CD4-positive, alpha-beta T cell treated with Interleukin-17A for 1 hour (primary cell): ENCODE measurements at regions not wholly inside any gene's neighbourhood (a gene's known extent, or its start where the extent isn't known, plus 50 kb on each side); places are given as distances from the start of the nearest gene placed in this dataset.
"Not testable (repeated sequence)": the region's sequence is repeated elsewhere in the genome, so short reads cannot be mapped to it uniquely, and the experiment has no call there.

Source experiments
- DNase-seq: peaks from one replicate; pipeline ENCODE4 v3.0.0-alpha.2; 2020

GRCh38 chr4:103982454-103982853 lies 262.7 kb upstream of the TACR3 start:
- DNase-seq = no peak

DNA sequence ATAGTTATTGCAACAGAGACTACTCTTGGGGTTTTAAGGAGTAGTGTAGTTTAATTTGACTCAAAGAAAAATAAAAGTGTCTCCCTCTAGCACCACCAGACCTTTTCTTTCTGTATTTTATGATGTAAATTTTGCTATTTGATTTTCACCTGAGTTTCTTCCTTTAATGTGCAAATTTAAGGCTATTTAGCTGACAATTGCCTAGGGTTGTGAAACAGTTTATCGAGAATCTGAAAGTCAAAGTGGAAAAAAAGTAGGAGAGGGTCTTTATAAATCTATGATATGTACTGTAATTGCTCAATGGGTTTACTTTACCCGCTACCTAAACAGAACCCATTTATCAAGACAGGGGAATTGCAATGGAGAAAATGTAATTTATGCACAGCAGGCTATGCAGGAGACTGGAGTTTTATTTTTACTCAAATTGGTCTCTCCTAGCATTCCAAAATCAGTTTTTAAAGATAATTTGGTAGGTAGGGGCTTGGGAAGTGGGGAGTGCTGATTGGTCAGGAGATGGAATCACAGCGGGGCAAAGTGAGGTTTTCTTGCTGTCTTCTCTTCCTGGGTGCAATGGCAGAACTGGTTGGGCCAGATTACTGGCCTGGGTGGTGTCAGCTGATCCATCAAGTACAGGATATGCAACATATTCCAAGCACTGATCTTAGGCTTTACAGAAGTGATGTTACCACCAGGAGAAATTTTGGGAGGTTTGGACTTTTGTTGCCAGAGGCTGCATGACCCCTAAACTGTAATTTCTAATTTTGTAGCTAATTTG lies 228.6 kb upstream of the TACR3 start:
- no peak for DNase-seq

DNA sequence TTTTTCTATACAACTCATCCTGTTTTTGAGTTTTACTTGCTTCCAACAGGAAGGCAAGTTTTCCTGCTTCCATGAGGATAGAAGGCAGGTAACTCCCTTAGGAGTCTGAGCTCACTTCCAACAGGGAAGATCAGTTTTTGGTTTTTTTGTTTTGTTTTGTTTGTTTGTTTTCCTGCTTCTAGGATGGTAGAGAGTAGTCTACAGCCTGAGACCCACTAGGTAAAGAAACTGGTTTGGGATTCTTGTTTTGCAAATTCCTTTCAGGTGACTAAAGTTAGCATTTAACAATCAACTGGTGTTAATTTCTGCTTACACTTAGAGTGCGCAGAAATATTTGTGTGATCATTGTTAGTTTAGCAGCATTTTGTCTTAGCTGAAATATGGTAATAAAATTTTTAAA lies 227.8 kb upstream of the TACR3 start:
- DNase-seq = no peak

DNA sequence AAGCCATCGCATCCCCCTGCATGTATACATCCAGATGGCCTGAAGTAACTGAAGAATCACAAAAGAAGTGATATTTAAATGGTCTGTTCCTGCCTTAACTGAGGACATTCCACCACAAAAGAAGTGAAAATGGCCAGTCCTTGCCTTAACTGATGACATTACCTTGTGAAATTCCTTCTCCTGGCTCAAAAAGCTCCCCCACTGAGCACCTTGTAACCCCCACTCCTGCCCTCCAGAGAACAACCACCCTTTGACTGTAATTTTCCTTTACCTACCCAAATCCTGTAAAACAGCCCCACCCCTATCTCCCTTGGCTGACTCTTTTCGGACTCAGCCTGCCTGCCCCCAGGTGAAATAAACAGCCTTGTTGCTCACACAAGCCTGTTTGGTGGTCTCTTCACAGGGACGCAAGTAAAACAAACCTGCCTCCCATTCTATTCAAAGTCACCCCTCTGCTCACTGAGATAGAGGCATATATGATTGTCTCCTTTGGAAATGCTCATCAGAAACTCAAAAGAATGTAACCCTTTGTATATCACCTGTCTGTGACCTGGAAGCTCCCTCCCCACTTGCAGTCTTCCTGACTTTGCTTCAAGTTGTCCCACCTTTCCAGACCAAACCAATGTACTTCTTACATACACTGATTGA lies 227.0 kb upstream of the TACR3 start:
- not testable (repeated sequence) for DNase-seq

- no peak for DNase-seq
These were observed 218.7 kb upstream of the TACR3 start for GRCh38 chr4:103938488-103938887.

- DNase-seq = no peak
These were observed 216.9 kb upstream of the TACR3 start for GRCh38 chr4:103936653-103937145.

- DNase-seq = peak; percentile 40
These were observed 214.5 kb upstream of the TACR3 start for GRCh38 chr4:103934178-103934789.

DNA sequence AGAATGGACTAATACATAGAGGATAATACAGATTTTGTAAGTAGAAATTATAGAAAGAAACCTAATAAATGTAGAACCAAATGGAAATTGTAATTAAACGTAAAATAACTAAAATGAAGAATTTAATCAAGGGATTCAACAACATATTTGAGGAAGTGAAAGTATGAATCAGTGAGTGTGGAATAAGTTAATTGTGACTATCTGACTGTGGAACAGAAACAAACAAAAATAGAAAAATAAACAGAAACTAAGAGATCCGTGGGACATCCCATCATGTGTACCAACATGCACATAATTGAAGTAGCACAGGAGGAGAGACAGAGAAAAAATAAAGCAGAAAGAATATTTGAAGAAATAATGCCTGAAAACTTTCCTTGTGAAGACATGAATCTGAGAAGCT lies 208.6 kb upstream of the TACR3 start:
- no peak for DNase-seq

DNA sequence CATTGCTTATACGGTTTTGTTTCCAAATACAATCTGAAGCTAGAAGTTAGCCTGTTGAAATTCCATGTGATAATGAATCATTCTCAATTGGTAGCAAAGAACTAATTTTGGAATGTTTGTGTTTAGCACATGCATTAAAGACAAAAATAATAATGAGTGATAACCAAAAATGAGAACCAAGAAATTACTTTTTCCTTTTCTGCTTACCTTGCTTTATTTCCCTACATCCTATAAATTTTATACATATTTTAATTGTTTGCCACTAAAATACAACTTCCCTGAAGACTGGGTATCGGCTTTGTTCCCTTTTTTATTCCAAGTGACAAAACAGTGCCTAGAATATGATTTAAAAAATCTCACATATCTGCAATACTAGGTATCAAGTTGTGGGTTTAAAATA lies 203.8 kb upstream of the TACR3 start:
- no peak for DNase-seq

- DNase-seq = no peak
These were observed 198.4 kb upstream of the TACR3 start for GRCh38 chr4:103918214-103918613.

DNA sequence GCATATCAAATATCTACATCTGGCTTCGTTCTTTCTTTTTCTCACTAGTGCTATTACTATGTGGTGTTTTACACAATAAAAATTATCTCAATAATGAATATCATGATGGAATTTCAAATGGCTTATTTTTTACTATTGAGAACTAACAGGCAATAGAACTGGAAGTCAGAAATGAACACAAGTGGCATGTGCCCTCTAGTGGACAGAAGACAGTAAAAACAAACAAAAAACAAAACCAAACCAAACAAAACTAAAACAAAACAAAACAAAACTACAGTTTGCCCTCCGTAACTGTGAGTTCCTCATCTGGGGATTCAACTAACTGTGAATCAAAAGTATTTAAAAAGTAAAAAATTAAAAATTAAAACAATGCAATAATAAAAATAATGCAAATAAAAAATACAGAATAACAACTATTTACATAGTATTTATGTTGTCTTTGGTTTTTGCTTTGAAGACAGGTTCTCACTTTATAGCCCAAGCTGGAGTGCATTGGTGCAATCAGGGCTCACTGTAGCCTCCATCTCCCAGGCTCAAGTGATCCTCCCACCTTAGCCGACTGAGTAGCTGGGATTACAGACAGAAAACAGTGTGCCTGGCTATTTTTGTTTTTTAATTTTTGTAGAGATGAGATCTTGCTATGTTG lies 195.6 kb upstream of the TACR3 start:
- DNase-seq = no peak

GRCh38 chr4:103907414-103907813 lies 187.6 kb upstream of the TACR3 start:
- no peak for DNase-seq

- DNase-seq = no peak
These were observed 184.3 kb upstream of the TACR3 start for GRCh38 chr4:103904123-103904522.

DNA sequence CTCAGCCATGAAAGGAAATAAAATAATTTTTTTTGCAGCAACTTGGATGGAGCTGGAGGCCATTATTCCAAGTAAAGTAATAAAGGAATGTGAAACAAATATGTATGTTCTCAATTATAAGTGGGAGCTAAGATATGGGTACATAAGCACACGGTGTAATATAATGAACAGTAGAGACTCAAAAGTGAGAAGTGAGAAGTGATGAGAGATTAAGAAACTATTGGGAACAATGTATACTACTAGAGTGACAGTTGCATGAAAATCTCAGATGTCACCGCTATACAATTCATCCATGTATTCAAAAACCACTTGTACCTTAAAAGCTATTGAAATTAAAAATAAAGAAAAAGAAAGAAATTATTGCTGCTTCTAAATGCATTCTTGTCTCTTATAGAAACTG lies 182.9 kb upstream of the TACR3 start:
- DNase-seq = no peak

DNA sequence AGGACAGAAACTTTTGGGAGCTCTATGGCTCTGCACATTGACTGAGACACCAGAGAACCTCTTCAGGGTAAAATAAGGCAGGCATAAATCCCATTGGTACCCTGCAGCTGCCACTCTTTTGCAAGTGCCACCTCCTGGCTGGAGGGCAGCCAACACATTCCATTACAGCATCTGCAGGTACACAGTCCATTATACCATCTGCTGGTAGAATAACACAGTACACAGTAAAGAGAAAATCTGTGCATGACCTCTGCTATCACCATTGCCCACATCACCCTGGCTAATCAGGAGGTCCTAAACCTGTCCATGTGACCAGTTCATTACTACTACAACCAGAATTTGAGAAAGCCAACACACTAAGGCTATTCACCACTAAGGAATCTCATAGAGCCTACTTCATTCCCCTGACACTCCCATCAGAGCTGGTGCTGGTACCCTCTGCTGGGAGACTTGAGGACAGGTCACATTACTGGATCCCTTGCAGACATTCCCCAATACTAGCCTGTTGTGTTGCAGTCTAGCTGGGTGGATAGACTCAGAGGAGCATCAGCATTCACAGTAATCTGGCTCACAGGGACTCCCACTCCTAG lies 176.2 kb upstream of the TACR3 start:
- no peak for DNase-seq

DNA sequence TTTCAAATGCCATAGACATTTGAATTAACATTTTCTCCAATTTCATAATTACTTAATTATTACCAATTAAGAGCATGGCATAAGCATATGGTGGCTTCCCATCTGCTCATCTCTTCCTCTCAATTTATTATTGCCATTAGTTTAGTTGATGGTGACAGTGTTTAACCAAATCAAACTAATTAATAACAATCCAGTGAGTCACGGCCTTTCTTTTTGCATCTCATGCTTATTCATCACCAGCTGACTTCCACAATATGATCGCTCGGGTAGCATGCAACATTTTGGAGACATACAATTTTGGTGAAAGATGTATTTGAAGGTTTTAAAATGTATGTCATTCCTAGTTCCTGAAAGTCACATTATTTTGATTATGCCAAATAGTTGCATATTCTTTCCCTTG lies 172.8 kb upstream of the TACR3 start:
- DNase-seq = no peak

DNA sequence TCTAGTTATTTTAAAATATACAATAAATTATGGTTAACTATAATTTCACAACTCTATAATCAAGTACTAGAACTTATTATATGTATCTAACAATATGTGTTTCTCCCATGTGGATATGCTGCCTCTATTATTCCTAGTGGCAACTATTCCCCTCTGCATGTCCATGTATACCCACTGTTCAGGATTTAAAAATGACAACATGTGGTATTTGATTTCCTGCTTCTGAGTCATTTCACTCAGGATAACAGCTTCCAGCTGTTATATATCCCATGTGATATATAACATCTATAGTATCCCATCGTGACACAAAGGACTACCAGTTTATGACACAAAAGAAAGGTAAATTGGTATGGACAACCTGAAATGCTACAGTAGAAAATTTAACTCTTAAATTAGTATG lies 167.4 kb upstream of the TACR3 start:
- DNase-seq = no peak

- DNase-seq = no peak
These were observed 165.4 kb upstream of the TACR3 start for GRCh38 chr4:103885152-103885551.

- DNase-seq = no peak
These were observed 147.5 kb upstream of the TACR3 start for GRCh38 chr4:103867311-103867710.

GRCh38 chr4:103853627-103854026 lies 133.8 kb upstream of the TACR3 start:
- no peak for DNase-seq

- DNase-seq = no peak
These were observed 133.4 kb upstream of the TACR3 start for GRCh38 chr4:103853146-103853545.

GRCh38 chr4:103845075-103845474 lies 125.3 kb upstream of the TACR3 start:
- DNase-seq = no peak

- DNase-seq = no peak
These were observed 123.0 kb upstream of the TACR3 start for GRCh38 chr4:103842637-103843239.
